ENCODE measurements at regions not wholly inside any gene's neighbourhood (a gene's known extent, or its start where the extent isn't known, plus 50 kb on each side); places are given as distances from the start of the nearest gene placed in this dataset.
"Not testable (repeated sequence)": the region's sequence is repeated elsewhere in the genome, so short reads cannot be mapped to it uniquely, and the experiment has no call there.

DNA sequence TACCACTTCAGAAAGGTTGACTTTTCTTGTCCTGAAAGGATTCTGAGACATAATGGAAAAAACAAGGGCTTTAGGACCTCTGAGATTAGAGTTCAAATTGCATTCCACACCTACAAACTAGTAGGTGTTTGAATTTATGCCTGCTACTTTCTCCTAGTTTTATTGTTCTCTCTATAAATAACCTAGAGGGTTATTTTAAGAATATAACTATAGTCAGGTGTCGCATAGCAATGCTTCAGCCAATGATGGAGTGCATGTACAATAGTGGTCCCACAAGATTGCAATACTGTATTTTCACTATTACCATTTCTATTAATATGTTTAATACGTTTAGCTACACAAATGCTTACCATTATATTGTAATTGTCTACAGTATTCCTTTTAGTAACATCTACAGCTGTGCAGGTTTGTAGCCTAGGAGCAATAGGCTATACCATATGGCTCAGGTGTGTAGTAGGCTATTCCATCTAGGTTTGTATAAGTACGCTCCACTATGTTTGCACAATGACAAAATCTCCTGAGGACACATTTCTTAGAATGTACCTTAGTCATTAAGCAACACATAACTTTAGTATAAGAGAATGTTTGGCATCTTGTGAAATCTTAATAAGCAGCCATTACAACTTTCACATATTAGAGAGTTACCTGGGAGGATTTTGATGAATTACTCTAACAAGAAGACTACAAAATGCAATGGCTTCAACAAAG, 1352.5 kb downstream of the ZPLD1 start:
- ATAC-seq (no peak), DNase-seq (no peak)

DNA sequence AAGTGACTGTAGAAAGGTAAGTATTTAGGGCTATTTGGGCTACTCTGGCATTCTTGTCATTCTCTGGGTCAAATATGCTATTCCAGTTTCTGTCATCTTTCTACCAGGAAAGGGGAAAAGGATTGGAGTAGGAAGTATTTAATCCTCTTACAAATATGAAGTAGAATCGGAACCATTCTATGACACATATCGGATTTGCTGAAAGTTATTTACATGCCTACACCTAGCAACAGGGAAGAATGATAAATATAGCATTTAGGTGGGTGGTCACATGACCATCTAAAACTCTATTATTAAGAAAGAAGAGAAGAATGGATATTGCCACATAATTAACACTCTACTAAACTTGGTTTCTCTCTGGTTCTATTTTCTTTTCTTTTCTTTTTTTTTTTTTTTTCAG, 1353.1 kb downstream of the ZPLD1 start:
- DNase-seq (no peak), ATAC-seq (no peak)

DNA sequence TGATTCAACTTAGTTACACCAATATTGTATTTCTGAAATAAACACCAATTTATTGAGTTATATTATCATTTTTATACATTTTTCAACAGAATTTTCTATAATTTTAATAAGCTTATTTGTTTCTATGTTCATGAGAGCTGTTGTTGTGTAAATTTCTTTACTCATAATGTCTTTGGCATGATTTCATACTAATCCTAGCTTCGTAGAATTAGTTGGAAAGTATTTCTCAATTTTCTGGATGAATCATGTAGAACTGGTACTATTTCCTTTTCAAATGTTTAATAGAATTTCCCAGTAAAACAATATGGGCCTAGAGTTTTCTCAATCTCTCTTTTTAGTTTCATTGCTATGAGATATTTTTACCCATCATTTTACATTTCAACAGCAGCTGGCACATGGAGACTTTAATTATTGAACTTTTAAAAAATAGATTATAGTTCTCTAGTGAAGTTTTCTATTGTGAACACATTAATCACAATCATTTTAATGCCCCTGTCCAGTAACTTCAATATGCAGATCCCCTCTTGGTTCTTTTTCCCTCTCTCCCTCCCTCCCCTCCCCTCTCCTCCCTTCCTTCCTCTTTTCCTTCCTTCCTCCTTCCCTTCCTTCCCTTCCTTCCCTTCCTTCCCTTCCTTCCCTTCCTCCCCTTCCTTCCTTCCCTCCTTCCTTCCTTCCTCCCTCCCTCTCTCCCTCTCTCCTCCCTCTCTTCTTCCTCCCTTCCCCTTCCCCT, 1357.1 kb downstream of the ZPLD1 start:
- DNase-seq (no peak), ATAC-seq (no peak)

DNA sequence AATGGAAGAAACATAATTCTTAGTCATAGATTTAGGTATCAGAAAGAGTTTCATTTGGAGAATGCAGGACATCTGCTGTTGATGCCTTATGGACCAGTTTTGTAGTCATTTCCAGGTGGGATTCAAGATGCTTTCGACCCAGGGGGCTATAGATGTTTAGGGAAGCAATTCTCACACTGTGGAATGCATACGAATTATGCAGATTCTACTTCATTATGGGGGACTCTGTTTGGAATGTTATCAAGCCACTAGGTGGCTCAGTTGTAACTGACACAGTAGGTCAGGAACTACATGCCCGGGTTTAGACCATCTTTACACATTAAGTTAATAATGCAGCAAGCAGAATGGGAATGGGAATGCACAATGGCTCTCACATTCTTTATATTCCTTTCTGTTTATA, 1359.8 kb downstream of the ZPLD1 start:
- DNase-seq: no peak
- ATAC-seq: no peak

DNA sequence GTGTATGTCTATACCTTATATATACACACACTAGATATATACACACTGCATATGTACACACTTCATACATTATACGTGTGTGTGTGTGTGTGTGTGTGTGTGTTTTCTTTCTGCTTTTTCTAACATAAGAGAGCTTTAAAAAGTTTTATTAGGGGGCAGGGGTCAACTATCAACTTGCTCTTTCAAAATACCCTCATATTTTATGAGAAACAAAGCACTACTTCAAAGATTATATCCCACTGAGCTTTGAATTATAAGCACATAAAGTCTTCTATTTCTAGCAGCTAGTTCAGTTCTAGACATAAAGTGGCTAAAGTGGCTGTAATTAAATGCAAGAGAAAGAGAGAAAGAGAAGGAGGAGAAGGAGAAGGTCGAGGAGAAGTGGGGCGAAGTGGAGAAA, 1361.3 kb downstream of the ZPLD1 start:
- DNase-seq: no peak
- ATAC-seq: no peak

DNA sequence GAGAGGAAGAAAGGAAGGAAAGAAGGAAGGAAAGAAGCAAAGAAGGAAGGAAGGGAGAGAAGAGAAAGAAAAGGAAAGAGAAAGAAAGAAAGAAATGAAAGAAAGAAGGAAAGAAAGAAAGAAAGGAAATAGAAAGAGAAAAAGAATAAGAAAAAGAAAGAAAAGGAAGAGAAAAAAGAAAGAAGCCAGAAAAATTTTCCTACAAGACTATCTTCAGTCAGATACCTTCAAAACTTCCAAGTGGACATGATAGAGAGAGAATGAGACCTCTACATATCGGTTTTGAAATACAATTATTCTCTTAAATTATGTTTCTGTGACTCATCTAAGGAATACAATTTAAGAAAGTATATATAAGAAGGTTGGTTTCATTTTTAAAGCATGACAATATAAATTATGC, 1369.0 kb downstream of the ZPLD1 start:
- ATAC-seq (no peak), DNase-seq (no peak)

DNA sequence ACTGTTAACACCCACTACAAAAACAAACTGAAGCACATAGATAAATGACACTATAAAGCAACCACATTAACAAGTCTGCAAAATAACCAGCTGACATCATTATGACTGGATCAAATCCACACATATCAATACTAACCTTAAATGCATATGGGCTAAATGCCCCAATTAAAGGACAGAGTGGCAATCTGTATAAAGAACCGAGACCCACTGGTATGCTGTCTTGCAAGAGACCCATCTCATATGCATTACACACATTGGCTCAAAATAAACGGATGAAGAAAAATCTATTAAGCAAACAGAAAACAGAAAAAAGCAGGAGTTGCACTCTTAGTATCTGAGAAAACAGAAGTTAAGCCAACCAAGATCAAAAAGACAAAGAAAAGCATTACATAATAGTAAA, 1375.4 kb downstream of the ZPLD1 start:
- no peak for ATAC-seq
- DNase-seq: no peak

DNA sequence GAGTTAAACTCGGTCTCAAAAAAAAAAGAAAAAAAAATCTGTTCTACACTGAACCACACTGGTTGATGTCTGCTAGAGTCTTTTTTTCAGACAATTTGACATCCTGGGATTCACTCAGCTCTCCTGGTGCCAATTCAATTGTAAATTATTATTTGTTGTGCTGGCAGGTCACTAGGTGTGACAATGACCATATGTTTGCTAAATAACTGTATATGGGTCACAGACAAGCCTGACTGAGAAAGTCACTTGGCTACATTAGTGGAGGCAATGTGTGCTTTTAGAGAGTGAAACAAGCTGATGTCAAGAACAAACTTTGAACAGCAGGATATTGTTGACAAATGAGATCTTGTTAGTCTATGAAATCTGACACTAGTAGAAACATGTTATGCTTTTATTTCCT, 1379.1 kb downstream of the ZPLD1 start:
- no peak for ATAC-seq
- no peak for DNase-seq

DNA sequence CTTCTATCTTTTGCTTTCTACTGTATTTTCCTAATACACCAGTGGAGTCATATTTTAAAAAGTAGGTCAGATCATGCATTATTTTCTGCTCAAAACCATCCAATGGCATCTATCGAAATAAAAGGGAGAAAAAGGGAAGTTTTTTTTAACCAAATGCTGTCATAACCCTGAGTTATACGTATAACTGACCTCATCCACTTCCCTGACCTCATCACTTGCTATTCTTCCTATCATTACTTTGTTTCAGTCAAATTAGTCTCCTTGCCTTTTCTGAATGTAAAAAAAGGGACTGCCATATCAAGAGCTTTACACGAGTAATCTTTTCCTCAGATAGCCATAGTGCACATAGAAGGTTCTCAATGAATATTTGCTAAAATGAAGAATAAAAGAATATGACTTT, 1383.6 kb downstream of the ZPLD1 start:
- DNase-seq (no peak), ATAC-seq (no peak)

DNA sequence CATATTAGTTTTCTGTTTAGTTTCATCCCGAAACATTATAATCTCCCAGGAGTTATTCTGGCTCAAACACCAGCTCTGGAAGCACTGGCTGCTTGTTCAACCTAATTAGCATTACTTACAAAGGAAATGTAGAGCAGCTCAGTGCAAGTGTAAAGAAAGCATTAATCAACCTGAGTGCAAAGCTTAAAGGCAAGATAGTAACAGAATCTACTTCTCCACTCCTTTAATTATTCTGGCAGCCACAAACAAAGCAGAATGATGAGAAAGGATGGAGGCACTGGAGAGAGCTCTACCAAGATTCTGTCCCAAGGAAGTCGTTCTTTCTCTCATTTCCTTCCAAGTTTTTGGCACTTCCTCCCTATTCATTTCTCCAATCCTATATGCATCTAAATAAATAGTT, 1384.0 kb downstream of the ZPLD1 start:
- ATAC-seq (no peak), DNase-seq (no peak)

DNA sequence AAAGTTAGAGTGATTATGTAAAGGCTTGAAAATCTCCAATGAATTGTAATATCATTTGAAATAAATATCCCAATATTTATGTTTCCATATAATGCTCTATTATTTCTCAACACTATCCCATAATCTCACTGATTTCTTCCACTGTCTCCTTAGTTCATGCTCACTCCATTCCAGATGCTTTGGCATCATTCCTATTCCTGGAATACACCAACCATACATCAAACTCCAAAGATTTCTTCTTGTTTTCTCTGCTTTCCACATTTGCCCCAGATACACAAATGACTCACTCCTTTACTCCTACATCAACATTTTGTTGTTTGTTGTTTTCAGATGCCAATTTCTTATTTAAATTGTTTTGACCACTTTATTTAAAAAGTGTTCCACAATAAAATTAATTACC, 1390.8 kb downstream of the ZPLD1 start:
- ATAC-seq (no peak), DNase-seq (no peak)

DNA sequence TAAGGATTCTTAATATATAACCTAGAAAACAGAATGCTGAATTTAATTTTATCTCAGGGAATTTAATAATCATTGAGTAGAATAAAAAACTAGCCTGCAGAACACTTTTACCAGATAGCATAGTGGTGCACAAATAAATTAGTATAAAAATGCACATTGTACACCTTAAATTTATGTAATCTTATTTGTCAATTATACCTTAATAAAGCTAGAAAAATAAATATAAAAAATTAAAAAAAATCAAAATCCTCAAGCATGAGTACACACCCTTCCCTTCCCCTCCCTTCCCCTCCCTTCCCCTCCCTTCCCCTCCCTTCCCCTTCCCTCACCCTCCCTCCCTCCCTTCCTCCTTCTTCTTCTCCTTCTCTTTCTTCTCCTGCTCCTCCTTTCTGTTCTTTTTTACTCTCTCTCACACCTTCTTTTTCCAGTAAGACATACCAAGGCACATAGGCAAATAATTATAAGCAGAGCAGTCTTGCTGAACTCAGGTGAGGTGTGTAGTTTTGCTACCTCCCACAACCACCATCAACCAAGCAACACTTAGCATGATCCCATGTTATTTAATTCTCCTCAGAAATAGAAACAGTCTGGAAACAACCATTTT, 1395.0 kb downstream of the ZPLD1 start:
- ATAC-seq (no peak), DNase-seq (no peak)

DNA sequence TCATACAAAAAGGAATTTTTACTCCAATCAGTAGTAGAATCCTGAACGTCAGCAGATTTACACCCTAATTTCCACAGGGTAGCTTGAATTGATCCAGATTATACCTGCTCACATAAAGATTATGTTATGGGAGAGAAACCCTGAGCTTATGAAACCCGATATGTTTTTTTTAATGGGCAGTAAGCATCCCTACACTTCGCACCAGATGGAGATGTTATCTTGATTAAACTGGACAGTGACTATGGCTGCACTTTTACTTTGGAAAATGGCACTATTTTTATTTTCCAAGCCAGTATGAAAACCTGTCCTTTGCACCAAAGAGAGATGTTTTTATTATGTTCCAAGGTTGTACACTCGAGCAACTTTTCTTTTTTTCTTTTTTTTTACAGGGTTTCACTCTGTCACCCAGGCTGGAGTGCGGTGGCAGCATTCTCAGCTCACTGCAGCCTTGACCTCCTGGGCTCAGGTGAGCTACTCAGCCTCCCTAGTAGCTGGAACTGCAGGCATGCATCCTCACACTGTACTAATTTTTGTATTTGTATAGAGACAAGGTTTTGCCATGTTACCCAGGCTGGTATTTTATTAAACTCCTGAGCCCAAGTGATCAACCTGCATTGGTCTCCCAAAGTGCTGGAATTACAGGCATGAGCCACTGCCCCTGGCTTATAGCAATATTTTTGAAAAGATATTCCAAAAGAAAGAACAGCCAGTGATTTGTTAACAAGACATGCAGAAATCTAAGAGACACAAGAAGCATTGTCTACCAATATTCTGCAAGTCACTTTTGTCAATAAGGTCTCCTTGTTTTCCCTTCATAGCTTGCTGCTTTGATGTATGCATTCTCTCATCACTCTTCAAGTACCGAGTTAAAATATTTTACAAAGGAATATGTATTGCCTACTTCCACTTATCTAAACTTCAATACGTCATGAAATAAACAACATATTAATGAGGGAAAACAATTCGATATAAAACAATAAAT, 1412.6 kb downstream of the ZPLD1 start:
- no peak for DNase-seq
- no peak for ATAC-seq

DNA sequence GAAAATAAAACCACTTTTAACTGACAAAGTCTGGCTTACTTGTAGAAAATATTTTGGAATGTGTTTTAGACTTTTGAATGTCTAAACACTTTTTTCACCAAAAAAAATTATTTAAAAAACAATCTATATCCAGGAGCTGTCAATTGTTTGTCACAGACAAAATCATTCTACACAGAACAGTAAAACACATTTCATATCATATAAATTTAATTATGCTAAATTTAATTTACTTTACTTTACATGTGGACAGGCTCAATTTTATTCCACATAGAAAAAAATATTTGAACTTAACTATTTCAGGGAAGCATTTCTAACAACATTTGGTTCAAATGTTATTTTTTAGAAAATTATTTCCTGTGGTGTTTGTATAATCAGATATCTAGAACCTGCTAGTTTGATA, 1417.0 kb downstream of the ZPLD1 start:
- ATAC-seq: no peak
- no peak for DNase-seq

DNA sequence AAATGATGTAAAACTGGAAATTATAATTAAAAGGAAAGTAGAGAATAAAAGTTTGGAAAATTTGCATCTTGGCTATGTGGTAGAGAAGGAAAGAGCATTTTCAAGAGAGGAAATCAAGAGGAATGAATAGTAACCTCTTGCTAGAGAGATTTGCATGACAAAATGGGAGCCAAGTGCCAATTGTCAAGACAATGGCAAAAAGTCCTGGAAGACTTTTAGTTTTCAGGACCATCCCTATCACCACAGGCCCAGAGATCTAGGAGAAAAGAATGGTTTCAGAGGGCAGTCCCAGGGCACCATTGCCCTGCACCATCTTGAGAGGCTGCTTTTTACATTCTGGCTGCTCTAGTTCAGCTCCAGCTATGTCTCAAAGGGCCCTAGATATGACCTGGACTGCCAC, 1427.6 kb downstream of the ZPLD1 start:
- no peak for DNase-seq
- ATAC-seq: no peak

DNA sequence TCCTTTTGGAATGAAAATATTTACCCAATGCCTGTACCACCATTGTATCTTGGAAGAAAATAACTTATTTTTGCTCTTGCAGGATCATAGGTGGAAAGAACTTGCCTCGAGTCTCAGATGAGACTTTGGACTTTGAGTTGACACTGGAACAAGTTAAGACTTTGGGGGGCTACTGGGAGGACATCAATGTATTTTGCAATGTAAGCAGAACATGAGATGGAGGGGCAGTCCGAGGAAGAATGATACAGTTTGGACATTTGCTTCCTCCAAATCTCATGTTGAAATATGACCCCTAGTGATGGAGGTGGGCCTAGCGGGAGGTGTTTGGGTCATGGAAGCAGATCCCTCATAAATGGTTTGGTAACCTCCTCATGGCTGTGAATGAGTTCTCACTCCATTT, 1428.6 kb downstream of the ZPLD1 start:
- DNase-seq (no peak), ATAC-seq (no peak)

DNA sequence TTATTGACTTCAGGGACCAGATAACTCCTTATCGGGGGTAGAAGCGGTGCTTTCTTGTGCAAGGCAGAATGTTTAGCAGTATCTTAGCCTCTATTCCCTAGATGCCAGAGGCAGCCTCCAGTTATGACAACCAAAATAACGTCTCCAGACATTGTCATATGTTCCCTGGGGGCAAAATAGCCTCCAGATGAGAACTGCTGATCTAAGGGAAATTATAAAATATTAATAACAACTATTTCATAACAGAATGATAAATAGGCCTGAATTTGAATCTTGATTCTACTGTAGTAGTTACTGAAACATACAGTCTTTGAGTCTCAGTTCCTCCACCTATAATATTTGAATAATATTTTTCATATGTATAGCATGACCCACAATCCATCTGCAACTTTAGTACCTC, 1431.3 kb downstream of the ZPLD1 start:
- ATAC-seq: no peak
- no peak for DNase-seq

DNA sequence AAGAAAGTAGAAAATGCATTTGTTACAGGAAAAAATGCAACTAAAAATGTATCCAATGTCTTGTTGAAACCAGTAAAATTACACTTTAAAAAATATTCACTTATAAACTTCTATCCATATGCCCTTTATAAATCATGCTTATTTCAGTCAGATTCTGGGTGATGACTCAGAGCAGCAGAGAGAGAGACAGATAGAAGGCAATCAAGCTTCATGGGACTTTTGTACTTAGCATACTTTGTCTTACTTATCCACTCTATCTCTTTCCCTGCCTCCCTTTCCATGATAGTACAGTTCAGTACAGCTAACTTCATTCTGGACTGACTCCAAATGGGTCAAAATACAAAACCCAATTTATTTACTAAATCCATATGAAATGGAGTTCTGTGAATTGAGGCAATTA, 1438.2 kb downstream of the ZPLD1 start:
- ATAC-seq (no peak), DNase-seq (no peak)

DNA sequence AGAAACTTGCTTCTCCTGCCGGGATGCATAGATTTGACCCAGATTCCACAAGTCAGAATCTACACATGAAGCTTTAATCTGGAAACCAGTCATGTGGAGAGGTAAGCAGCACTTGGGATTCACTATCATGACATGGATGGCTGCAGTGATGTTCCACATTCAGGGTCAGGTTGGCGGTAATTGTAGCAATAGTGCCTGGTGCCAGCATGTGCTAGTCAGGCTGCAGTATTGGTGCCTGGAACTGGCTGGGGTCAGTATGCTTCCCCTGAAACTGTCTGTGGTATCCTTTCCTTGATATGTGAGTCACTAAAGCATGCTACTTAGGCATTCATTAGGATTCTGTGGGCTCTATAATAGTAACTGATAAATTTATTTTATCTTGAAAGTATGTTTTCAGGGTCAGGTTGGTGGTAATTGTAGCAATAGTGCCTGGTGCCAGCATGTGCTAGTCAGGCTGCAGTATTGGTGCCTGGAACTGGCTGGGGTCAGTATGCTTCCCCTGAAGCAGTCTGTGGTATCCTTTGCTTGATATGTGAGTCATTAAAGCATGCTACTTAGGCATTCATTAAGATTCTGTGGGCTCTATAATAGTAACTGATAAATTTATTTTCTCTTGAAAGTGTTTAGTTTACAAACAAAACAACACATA, 1439.2 kb downstream of the ZPLD1 start:
- ATAC-seq (no peak), DNase-seq (no peak)

DNA sequence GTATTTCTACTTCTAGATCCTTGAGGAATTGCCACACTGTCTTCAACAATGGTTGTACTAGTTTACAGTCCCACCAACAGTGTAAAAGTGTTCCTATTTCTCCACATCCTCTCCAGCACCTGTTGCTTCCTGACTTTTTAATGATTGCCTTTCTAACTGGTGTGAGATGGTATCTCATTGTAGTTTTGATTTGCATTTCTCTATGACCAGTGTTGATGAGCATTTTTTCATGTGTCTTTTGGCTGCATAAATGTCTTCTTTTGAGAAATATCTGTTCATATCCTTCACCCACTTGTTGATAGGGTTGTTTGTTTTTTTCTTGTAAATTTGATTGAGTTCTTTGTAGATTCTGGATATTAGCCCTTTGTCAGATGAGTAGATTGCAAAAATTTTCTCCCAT, 1447.0 kb downstream of the ZPLD1 start:
- not testable (repeated sequence) for ATAC-seq, DNase-seq

DNA sequence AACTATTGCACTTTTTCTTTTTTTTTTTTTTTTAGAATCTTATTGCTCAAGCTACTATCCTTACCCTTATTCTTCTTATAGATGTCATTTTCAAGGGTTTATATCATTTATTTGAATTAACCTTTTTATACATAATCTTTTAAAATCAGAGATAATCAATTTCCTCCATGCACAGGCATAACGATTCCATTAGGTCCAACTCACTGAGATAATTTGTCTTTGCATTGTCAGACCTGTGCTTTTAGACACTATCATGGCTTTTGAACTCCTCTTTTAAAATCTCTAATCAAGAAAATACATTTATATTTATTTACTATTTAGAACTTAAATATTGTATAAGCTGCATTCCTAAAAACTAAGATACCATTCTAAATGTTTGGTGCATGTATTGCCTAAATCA, 1454.9 kb downstream of the ZPLD1 start:
- DNase-seq: no peak
- no peak for ATAC-seq
